ENCODE measurements at regions not wholly inside any gene's neighbourhood (a gene's known extent, or its start where the extent isn't known, plus 50 kb on each side); places are given as distances from the start of the nearest gene placed in this dataset.

GRCh38 chr7:25809441-25809840 lies 342.6 kb upstream of the NFE2L3 start:
- Histone ChIP-seq H3K9me3 (no peaks in the 10 kb centered on the region), H3K36me3 (no peaks in the 10 kb centered on the region), H3K4me3 (no peak overlapping the region), H3K4me1 (no peaks in the 10 kb centered on the region), H3K27me3 (no peaks in the 10 kb centered on the region), H3K27ac (no peak overlapping the region)
- ATAC-seq (no peak), DNase-seq (no peak)
- WGBS (ENCODE audit: insufficient coverage, low coverage, low lambda C conversion rate, missing lambda C conversion rate) = 66% methylated on average over 5 of the region's 5 CpGs
- TF ChIP-seq POLR2A (IDR thresholded peaks at IDR 0.05) = no peak
- TF ChIP-seq, protein P1, sequence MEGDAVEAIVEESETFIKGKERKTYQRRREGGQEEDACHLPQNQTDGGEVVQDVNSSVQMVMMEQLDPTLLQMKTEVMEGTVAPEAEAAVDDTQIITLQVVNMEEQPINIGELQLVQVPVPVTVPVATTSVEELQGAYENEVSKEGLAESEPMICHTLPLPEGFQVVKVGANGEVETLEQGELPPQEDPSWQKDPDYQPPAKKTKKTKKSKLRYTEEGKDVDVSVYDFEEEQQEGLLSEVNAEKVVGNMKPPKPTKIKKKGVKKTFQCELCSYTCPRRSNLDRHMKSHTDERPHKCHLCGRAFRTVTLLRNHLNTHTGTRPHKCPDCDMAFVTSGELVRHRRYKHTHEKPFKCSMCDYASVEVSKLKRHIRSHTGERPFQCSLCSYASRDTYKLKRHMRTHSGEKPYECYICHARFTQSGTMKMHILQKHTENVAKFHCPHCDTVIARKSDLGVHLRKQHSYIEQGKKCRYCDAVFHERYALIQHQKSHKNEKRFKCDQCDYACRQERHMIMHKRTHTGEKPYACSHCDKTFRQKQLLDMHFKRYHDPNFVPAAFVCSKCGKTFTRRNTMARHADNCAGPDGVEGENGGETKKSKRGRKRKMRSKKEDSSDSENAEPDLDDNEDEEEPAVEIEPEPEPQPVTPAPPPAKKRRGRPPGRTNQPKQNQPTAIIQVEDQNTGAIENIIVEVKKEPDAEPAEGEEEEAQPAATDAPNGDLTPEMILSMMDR (IDR thresholded peaks at IDR 0.05) = no peak
- intact Hi-C loops (cut with DNase I) = no loop called here

DNA sequence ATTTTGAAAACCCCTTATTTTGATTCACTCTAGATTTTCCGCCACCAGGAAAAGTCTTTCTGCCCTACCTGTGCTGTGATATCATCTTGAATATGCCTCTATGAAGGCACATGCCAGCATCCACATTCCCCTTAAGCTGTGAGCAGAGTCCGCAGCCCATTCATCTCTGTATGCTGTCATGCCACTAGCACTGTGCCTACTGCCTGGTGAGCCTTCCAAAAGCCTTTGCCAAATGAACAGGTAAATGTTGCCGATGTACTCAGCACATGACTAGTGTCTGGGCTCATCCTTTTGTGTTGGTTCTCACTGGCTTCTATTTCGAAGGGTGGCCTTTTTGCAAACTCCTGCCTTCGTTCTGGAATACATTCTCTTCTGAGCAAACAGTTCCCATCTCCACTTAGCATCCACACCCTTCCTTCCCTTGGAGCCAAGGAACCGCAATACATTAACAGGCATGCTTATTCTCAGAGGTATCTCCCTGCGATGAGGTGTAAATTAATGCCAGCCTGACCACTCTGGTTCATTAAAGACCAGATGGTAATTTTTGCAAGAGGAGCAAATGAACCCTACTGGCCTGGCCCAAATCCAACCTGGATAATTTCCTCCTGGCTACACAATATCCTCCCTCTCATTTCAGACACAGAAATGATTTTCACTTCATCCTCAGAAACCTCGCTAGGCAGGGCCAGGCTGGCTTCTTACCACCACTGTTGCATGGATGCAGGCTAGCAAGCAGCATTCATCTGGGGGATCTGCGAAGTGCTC lies 339.7 kb upstream of the NFE2L3 start:
- Histone ChIP-seq H3K27me3 (no peaks in the 10 kb centered on the region), H3K27ac (no peak overlapping the region), H3K4me1 (no peaks in the 10 kb centered on the region), H3K36me3 (no peaks in the 10 kb centered on the region), H3K9me3 (no peaks in the 10 kb centered on the region), H3K4me3 (no peak overlapping the region)
- 64% methylated on average over 8 of the region's 9 CpGs for WGBS (ENCODE audit: insufficient coverage, low coverage, low lambda C conversion rate, missing lambda C conversion rate)
- TF ChIP-seq, protein P1 (IDR thresholded peaks at IDR 0.05) = no peak
- TF ChIP-seq POLR2A (IDR thresholded peaks at IDR 0.05) = no peak
- ATAC-seq (no peak), DNase-seq (no peak)
- intact Hi-C loops (cut with DNase I) = no loop called here

DNA sequence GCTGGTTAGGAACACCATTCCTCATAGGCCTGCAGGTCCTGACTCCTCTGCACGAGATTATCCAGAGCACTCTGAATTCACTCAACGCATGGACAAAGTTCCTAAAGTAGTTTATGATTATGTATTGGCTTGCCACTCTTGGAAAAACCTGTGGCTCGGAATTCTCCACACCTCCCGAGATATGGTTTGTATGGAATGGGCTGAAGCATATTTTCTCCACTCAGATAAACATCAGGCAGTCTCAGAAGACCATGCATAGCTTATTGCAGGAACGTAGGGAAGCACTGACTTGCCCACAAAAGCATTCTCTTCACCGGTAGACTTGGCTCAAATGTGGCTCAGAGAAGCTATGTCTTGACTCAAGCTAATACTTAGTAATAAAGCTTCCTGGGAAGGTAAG lies 338.6 kb upstream of the NFE2L3 start:
- DNase-seq = no peak
- no peaks in the 10 kb centered on the region for H3K36me3 ChIP-seq
- no peak for ATAC-seq
- H3K9me3 ChIP-seq = no peaks in the 10 kb centered on the region
- TF ChIP-seq POLR2A (IDR thresholded peaks at IDR 0.05) = no peak
- TF ChIP-seq, protein P1 (IDR thresholded peaks at IDR 0.05) = no peak
- H3K4me3 ChIP-seq = no peak overlapping the region
- intact Hi-C loops (cut with DNase I) = no loop called here
- WGBS (ENCODE audit: insufficient coverage, low coverage, low lambda C conversion rate, missing lambda C conversion rate) = 60% methylated on average over 5 of the region's 6 CpGs
- H3K27me3 ChIP-seq = no peaks in the 10 kb centered on the region
- H3K27ac ChIP-seq = no peak overlapping the region
- H3K4me1 ChIP-seq = no peaks in the 10 kb centered on the region

DNA sequence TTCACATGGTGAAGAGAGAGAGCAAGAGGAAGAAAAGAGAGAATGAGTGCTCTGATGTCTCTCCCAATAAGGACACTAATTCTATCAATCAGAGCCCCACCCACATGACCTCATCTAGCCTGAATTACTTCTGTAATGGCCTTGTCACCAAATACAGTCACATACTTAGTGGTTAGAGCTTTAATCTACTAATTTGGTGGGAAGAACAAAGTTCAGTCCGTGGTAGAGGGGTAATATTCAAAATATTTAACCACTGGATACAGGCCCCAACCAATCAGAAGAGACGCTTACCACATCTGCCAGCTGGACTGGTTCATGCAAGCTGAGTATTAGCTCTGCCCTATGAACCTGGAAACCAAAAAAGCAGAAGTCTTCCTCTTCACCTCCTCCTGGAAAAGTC lies 336.3 kb upstream of the NFE2L3 start:
- TF ChIP-seq POLR2A (IDR thresholded peaks at IDR 0.05) = no peak
- TF ChIP-seq, protein P1 (IDR thresholded peaks at IDR 0.05) = no peak
- Histone ChIP-seq H3K4me3 (no peak overlapping the region), H3K27me3 (no peaks in the 10 kb centered on the region), H3K27ac (no peak overlapping the region), H3K9me3 (no peaks in the 10 kb centered on the region), H3K36me3 (no peaks in the 10 kb centered on the region), H3K4me1 (no peaks in the 10 kb centered on the region)
- DNase-seq = no peak
- WGBS (ENCODE audit: insufficient coverage, low coverage, low lambda C conversion rate, missing lambda C conversion rate) = 40% methylated on average over 1 of the region's 2 CpGs
- intact Hi-C loops (cut with DNase I) = no loop called here
- no peak for ATAC-seq
